PC-3 (cell line): ENCODE measurements at regions not wholly inside any gene's neighbourhood (a gene's known extent, or its start where the extent isn't known, plus 50 kb on each side); places are given as distances from the start of the nearest gene placed in this dataset.

Source experiments
- ATAC-seq: fragments of 200-7000 bp; cut with Tn5 transposase; 2 replicates; pipeline ENCODE4 v1.9.1; 2020; ENCODE audit warnings: mild to moderate bottlenecking, moderate library complexity
- BruUV-seq: library from RNA; stranded (reverse); fragments of 400-500 nt; replicated peaks from 2 replicates; lab custom pipeline; 2021; lab: Mats Ljungman, UMichigan
- CTCF ChIA-PET: fragments of 300-600 bp; sonication (Branson Sonifier 250); formaldehyde crosslinking; loops from one replicate; lab custom pipeline; 2022; ENCODE audit warnings: antibody characterized with exemption; lab: Charles Lee
- POLR2A ChIA-PET: fragments of 300-600 bp; sonication (Branson Sonifier 250); formaldehyde crosslinking; loops from one replicate; lab custom pipeline; 2022; ENCODE audit warnings: antibody characterized with exemption; ENCODE audit not compliant: unreplicated experiment; lab: Charles Lee
- DNase-seq: peaks from one replicate; pipeline ENCODE4 v3.0.0-alpha.2; 2015
- H2AFZ ChIP-seq: fragments of 300-600 bp; sonication (generic); 2 replicates; pipeline ENCODE4 v1.6.0; 2016; ENCODE audit warnings: antibody characterized with exemption, low read length
- H3F3A ChIP-seq: fragments of 300-600 bp; sonication (generic); one replicate; pipeline ENCODE4 v1.6.0; 2017; ENCODE audit warnings: antibody characterized with exemption, low read length, control low read depth, mild to moderate bottlenecking; ENCODE audit not compliant: unreplicated experiment
- H3K27ac ChIP-seq: fragments of 300-600 bp; sonication (generic); 2 replicates; pipeline ENCODE4 v1.5.1; 2016; ENCODE audit warnings: mild to moderate bottlenecking, low read length
- H3K27me3 ChIP-seq: fragments of 300-600 bp; sonication (generic); 2 replicates; pipeline ENCODE4 v1.6.1; 2016; ENCODE audit warnings: low read length, mixed read lengths
- H3K36me3 ChIP-seq: fragments of 300-600 bp; sonication (generic); 2 replicates; pipeline ENCODE4 v1.6.1; 2016; ENCODE audit warnings: low read depth, mixed run types, low read length, mixed read lengths
- H3K4me1 ChIP-seq: fragments of 300-600 bp; sonication (generic); 2 replicates; pipeline ENCODE4 v1.5.1; 2016; ENCODE audit warnings: low read length; ENCODE audit not compliant: insufficient read depth
- H3K4me2 ChIP-seq: fragments of 300-600 bp; sonication (generic); 2 replicates; pipeline ENCODE4 v1.6.0; 2016; ENCODE audit warnings: low read length
- H3K4me3 ChIP-seq: fragments of 300-600 bp; sonication (generic); 2 replicates; pipeline ENCODE4 v1.5.1; 2016; ENCODE audit warnings: mild to moderate bottlenecking, low read length, mixed read lengths
- H3K79me2 ChIP-seq: fragments of 300-600 bp; sonication (generic); 2 replicates; pipeline ENCODE4 v1.6.1; 2017; ENCODE audit warnings: low read length, mixed read lengths
- H3K9ac ChIP-seq: fragments of 300-600 bp; sonication (generic); 2 replicates; pipeline ENCODE4 v1.6.0; 2016; ENCODE audit warnings: mild to moderate bottlenecking, low read length
- H3K9me2 ChIP-seq: fragments of 300-600 bp; sonication (generic); replicated peaks from 2 replicates; pipeline ENCODE4 v1.6.1; 2016; ENCODE audit warnings: mixed run types, low read length, mixed read lengths
- H3K9me3 ChIP-seq: fragments of 300-600 bp; sonication (generic); 2 replicates; pipeline ENCODE4 v1.6.1; 2016; ENCODE audit warnings: low read length, mixed read lengths
- H4K20me1 ChIP-seq: fragments of 300-600 bp; sonication (generic); 2 replicates; pipeline ENCODE4 v1.6.1; 2016; ENCODE audit warnings: low read length, mixed read lengths
- CTCF ChIP-seq: fragments of 300-600 bp; sonication (generic); conservative IDR thresholded peaks from 2 replicates; pipeline ENCODE4 v1.5.1; 2017; ENCODE audit warnings: antibody characterized with exemption, low read depth, mild to moderate bottlenecking, low read length
- EZH2 ChIP-seq: fragments of 300-600 bp; sonication (generic); IDR thresholded peaks from one replicate; pipeline ENCODE4 v1.6.1; 2017; ENCODE audit warnings: antibody characterized with exemption, mild to moderate bottlenecking, low read length; ENCODE audit not compliant: unreplicated experiment
- EZH2phosphoT487 ChIP-seq: fragments of 300-600 bp; sonication (generic); IDR thresholded peaks from 2 replicates; pipeline ENCODE4 v1.6.1; 2018; ENCODE audit warnings: mild to moderate bottlenecking, antibody characterized with exemption, low read length, borderline replicate concordance
- intact Hi-C: fragments of 100-400 bp; cut with micrococcal nuclease; formaldehyde crosslinking; loops from 2 replicates; pipeline ENCODE4 v1.9.0; 2023

GRCh38 chr5:128626536-128627090 lies 88.6 kb upstream of the FBN2 start:
- Histone ChIP-seq H3K27me3 (no peaks in the 10 kb centered on the region), H3K4me1 (no peaks in the 10 kb centered on the region), H3K27ac (no peak overlapping the region), H2AFZ (no peak overlapping the region), H3K36me3 (no peaks in the 10 kb centered on the region), H3K9me2 (no peaks in the 10 kb centered on the region), H3K4me2 (no peak overlapping the region), H3K9ac (no peak overlapping the region), H3K79me2 (no peaks in the 10 kb centered on the region), H3K4me3 (no peak overlapping the region), H3K9me3 (no peaks in the 10 kb centered on the region), H3F3A (no peaks in the 10 kb centered on the region), H4K20me1 (no peaks in the 10 kb centered on the region)
- POLR2A ChIA-PET, result interaction anchor here (0.6 kb wide), 1 partner anchor 1400 kb away, joined by 4 read pairs; no protein-coding TSS in a partner anchor
- intact Hi-C loops, result no loop called here
- DNase-seq (no peak), ATAC-seq (no peak)
- CTCF ChIA-PET, result no interaction called here
- TF ChIP-seq EZH2phosphoT487 (no peak), EZH2 (no peak), CTCF (no peak)
- BruUV-seq, result no TSS peak

- Histone ChIP-seq H2AFZ (0 out of 2 replicates have a peak overlapping the region, but pooled peaks have one; percentile 15), H3K9me3 (no peaks in the 10 kb centered on the region), H4K20me1 (no peaks in the 10 kb centered on the region), H3K4me2 (no peak overlapping the region), H3F3A (no peaks in the 10 kb centered on the region), H3K36me3 (no peaks in the 10 kb centered on the region), H3K9me2 (no peaks in the 10 kb centered on the region), H3K79me2 (no peaks in the 10 kb centered on the region), H3K4me1 (peaks cover 7% of the 10 kb centered on the region; the same call in 1 of the 2 replicates), H3K4me3 (no peak overlapping the region), H3K27ac (no peak overlapping the region), H3K9ac (no peak overlapping the region), H3K27me3 (no peaks in the 10 kb centered on the region)
- no peak for DNase-seq
- CTCF ChIA-PET, result no interaction called here
- no peak for ATAC-seq
- POLR2A ChIA-PET, result no interaction called here
- TF ChIP-seq EZH2phosphoT487 (no peak), CTCF (no peak), EZH2 (no peak)
- intact Hi-C loops, result no loop called here
- BruUV-seq, result no TSS peak
These were observed 89.9 kb upstream of the FBN2 start for GRCh38 chr5:128627939-128628338.

- H3K79me2 ChIP-seq, result no peaks in the 10 kb centered on the region
- no TSS peak for BruUV-seq
- CTCF ChIA-PET, result no interaction called here
These were observed 91.1 kb upstream of the FBN2 start for GRCh38 chr5:128629157-128629556.

More at GRCh38 chr5:128629157-128629556, 91.1 kb upstream of the FBN2 start:
- ATAC-seq, result peak; percentile 73
- peak; percentile 41 for DNase-seq
- H3K9me3 ChIP-seq, result no peaks in the 10 kb centered on the region
- no peaks in the 10 kb centered on the region for H3K36me3 ChIP-seq
- H3K27me3 ChIP-seq, result no peaks in the 10 kb centered on the region
- H3K27ac ChIP-seq, result no peak overlapping the region
- no peaks in the 10 kb centered on the region for H4K20me1 ChIP-seq
- intact Hi-C loops, result no loop called here
- H2AFZ ChIP-seq, result no peak overlapping the region
- no peak overlapping the region for H3K4me2 ChIP-seq
- peaks cover 7% of the 10 kb centered on the region; the same call in 1 of the 2 replicates for H3K4me1 ChIP-seq
- H3K4me3 ChIP-seq, result no peak overlapping the region
- no peaks in the 10 kb centered on the region for H3K9me2 ChIP-seq
- POLR2A ChIA-PET, result no interaction called here
- H3K9ac ChIP-seq, result no peak overlapping the region
- TF ChIP-seq CTCF (no peak), EZH2phosphoT487 (no peak), EZH2 (no peak)
- no peaks in the 10 kb centered on the region for H3F3A ChIP-seq
